ENCODE measurements at regions not wholly inside any gene's neighbourhood (a gene's known extent, or its start where the extent isn't known, plus 50 kb on each side); places are given as distances from the start of the nearest gene placed in this dataset.

- H3K27ac ChIP-seq (ENCODE audit: low read depth, low read length), result no peak overlapping the region
- no peak overlapping the region for H2AFZ ChIP-seq (ENCODE audit: low read length)
- H3K36me3 ChIP-seq (ENCODE audit: insufficient read depth, low read length), result no peaks in the 10 kb centered on the region
- H3K4me3 ChIP-seq (ENCODE audit: insufficient read depth, low read length), result no peak overlapping the region
- no peak for DNase-seq (ENCODE audit: insufficient read length, low spot score, missing footprints)
- H3K79me2 ChIP-seq (ENCODE audit: insufficient read depth, low read length), result no peaks in the 10 kb centered on the region
- peaks cover 2% of the 10 kb centered on the region for H3K9me3 ChIP-seq (ENCODE audit: low read depth, low read length)
- H3K4me1 ChIP-seq (ENCODE audit: insufficient read depth, low read length), result no peaks in the 10 kb centered on the region
- no peaks in the 10 kb centered on the region for H3K27me3 ChIP-seq (ENCODE audit: insufficient read depth, low read length)
- no peaks in the 10 kb centered on the region for H4K20me1 ChIP-seq (ENCODE audit: insufficient read depth, low read length)
- H3K4me2 ChIP-seq (ENCODE audit: insufficient read depth, low read length), result no peak overlapping the region
- TF ChIP-seq CTCF (IDR thresholded peaks at IDR 0.05; ENCODE audit: extremely low read depth, low read depth, low read length), result no peak
These were observed 107.0 kb downstream of the SLITRK5 start for GRCh38 chr13:87778128-87778527.

DNA sequence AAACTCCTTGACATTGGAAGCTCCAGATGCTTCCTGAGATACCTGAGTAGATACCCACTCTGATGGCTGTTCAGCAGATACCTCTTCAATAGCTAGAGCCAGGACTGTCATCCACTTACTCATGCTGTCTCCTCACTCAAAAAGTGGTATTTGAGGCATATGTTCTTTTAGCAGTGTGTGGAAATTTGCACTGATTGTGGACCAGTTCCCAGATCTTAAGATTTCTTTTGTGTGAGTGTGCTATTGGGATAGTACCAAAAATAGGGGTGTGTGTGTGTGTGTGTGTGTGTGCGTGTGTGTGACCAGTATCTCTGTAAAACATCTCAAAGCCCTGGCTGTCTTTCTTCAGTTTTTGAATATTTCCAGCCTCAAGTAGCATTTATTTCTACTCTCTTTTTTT is 108.3 kb downstream of the SLITRK5 start:
- no peak overlapping the region for H3K4me3 ChIP-seq (ENCODE audit: insufficient read depth, low read length)
- DNase-seq (ENCODE audit: insufficient read length, low spot score, missing footprints), result no peak

DNA sequence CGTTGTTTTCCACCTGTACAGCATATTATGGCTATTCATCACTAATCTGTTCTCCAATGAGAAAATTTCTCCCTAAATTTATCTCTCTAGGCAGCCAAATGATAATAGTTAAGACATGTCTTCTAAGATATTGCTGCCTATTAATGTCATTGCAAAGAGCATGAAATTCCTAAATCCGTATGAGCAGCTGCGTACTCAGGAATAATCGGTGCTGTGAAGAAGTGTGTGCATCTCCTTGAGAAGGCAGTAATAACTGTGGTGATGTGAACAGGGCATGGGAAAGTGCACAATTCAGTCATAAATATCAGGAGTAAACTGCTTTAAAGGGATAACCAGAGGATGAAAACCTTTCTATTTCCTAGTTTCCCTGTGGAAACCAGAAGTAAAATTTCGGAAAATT is 112.2 kb downstream of the SLITRK5 start:
- Histone ChIP-seq H2AFZ (ENCODE audit: low read length) (no peak overlapping the region), H3K4me3 (ENCODE audit: insufficient read depth, low read length) (no peak overlapping the region), H3K27me3 (ENCODE audit: insufficient read depth, low read length) (no peaks in the 10 kb centered on the region), H3K79me2 (ENCODE audit: insufficient read depth, low read length) (no peaks in the 10 kb centered on the region), H3K9me3 (ENCODE audit: low read depth, low read length) (peaks cover 4% of the 10 kb centered on the region), H3K36me3 (ENCODE audit: insufficient read depth, low read length) (no peaks in the 10 kb centered on the region), H3K27ac (ENCODE audit: low read depth, low read length) (no peak overlapping the region), H3K4me1 (ENCODE audit: insufficient read depth, low read length) (no peaks in the 10 kb centered on the region), H4K20me1 (ENCODE audit: insufficient read depth, low read length) (no peaks in the 10 kb centered on the region), H3K4me2 (ENCODE audit: insufficient read depth, low read length) (no peak overlapping the region)
- DNase-seq (ENCODE audit: insufficient read length, low spot score, missing footprints), result no peak
- TF ChIP-seq CTCF (IDR thresholded peaks at IDR 0.05; ENCODE audit: extremely low read depth, low read depth, low read length), result no peak

More for the DNA sequence above, 108.3 kb downstream of the SLITRK5 start:
- H4K20me1 ChIP-seq (ENCODE audit: insufficient read depth, low read length), result no peaks in the 10 kb centered on the region
- H3K36me3 ChIP-seq (ENCODE audit: insufficient read depth, low read length), result no peaks in the 10 kb centered on the region
- H2AFZ ChIP-seq (ENCODE audit: low read length), result no peak overlapping the region
- H3K79me2 ChIP-seq (ENCODE audit: insufficient read depth, low read length), result no peaks in the 10 kb centered on the region
- H3K4me1 ChIP-seq (ENCODE audit: insufficient read depth, low read length), result no peaks in the 10 kb centered on the region
- peaks cover 6% of the 10 kb centered on the region for H3K9me3 ChIP-seq (ENCODE audit: low read depth, low read length)
- no peak overlapping the region for H3K27ac ChIP-seq (ENCODE audit: low read depth, low read length)
- H3K27me3 ChIP-seq (ENCODE audit: insufficient read depth, low read length), result no peaks in the 10 kb centered on the region
- TF ChIP-seq CTCF (IDR thresholded peaks at IDR 0.05; ENCODE audit: extremely low read depth, low read depth, low read length), result no peak
- H3K4me2 ChIP-seq (ENCODE audit: insufficient read depth, low read length), result no peak overlapping the region

DNA sequence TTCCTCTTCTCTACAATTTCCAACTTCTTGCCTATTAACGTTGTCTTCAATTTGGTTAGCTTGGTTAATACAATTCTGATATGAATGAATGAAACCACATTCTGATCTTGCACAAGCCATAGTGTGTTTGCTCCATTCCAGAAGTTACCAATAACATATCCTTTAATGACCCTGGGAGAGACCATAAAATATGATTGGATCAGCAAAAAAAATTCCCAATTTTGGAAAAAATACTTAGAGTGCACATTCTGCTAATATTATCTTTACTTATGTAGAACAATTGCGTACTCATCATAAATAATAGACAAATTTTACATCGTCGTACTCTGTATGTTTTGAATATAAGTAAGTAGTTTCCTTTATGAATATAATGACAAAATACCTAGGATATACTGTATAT is 117.2 kb downstream of the SLITRK5 start:
- DNase-seq (ENCODE audit: insufficient read length, low spot score, missing footprints), result no peak
- Histone ChIP-seq H3K36me3 (ENCODE audit: insufficient read depth, low read length) (no peaks in the 10 kb centered on the region), H3K79me2 (ENCODE audit: insufficient read depth, low read length) (no peaks in the 10 kb centered on the region), H3K4me2 (ENCODE audit: insufficient read depth, low read length) (no peak overlapping the region), H3K9me3 (ENCODE audit: low read depth, low read length) (peaks cover 4% of the 10 kb centered on the region), H2AFZ (ENCODE audit: low read length) (no peak overlapping the region), H3K4me3 (ENCODE audit: insufficient read depth, low read length) (no peak overlapping the region), H3K27me3 (ENCODE audit: insufficient read depth, low read length) (no peaks in the 10 kb centered on the region), H4K20me1 (ENCODE audit: insufficient read depth, low read length) (no peaks in the 10 kb centered on the region), H3K4me1 (ENCODE audit: insufficient read depth, low read length) (no peaks in the 10 kb centered on the region), H3K27ac (ENCODE audit: low read depth, low read length) (no peak overlapping the region)
- no peak for TF ChIP-seq CTCF (IDR thresholded peaks at IDR 0.05; ENCODE audit: extremely low read depth, low read depth, low read length)

Measured in osteoblast (primary cell).